ENCODE measurements at regions not wholly inside any gene's neighbourhood (a gene's known extent, or its start where the extent isn't known, plus 50 kb on each side); places are given as distances from the start of the nearest gene placed in this dataset.

DNA sequence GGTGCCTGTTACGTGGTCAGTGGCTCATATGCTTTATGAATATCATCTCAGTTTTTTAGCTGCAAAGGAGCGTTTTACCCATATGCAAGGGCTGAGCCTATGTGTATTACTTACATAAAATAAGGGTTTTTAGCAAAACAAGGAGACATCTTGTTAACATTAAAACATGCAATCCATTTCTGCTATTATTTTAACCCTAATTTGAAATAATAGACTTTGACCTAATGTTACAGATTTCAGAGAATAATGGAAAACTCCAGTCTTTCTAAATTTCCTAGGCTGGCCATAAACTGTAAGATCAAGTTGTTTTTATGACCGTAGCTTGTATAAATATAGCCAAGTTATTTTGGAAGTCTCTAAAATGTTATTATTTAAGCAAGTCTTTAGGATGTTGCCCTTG, 121.1 kb upstream of the SEMA6A start:
- TF ChIP-seq, protein P1, sequence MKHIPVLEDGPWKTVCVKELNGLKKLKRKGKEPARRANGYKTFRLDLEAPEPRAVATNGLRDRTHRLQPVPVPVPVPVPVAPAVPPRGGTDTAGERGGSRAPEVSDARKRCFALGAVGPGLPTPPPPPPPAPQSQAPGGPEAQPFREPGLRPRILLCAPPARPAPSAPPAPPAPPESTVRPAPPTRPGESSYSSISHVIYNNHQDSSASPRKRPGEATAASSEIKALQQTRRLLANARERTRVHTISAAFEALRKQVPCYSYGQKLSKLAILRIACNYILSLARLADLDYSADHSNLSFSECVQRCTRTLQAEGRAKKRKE (CRISPR knock-in tag; IDR thresholded peaks at IDR 0.05; ENCODE audit: low read depth), result no peak
- no peak for TF ChIP-seq CHD4 (IDR thresholded peaks at IDR 0.05; ENCODE audit: borderline replicate concordance)
- TF ChIP-seq, protein P2, sequence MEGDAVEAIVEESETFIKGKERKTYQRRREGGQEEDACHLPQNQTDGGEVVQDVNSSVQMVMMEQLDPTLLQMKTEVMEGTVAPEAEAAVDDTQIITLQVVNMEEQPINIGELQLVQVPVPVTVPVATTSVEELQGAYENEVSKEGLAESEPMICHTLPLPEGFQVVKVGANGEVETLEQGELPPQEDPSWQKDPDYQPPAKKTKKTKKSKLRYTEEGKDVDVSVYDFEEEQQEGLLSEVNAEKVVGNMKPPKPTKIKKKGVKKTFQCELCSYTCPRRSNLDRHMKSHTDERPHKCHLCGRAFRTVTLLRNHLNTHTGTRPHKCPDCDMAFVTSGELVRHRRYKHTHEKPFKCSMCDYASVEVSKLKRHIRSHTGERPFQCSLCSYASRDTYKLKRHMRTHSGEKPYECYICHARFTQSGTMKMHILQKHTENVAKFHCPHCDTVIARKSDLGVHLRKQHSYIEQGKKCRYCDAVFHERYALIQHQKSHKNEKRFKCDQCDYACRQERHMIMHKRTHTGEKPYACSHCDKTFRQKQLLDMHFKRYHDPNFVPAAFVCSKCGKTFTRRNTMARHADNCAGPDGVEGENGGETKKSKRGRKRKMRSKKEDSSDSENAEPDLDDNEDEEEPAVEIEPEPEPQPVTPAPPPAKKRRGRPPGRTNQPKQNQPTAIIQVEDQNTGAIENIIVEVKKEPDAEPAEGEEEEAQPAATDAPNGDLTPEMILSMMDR (IDR thresholded peaks at IDR 0.05), result no peak
- TF ChIP-seq EP300 (IDR thresholded peaks at IDR 0.05), result no peak
- no peak for TF ChIP-seq KDM5A (IDR thresholded peaks at IDR 0.05)
- TF ChIP-seq BHLHE40 (IDR thresholded peaks at IDR 0.05; ENCODE audit: low read depth, low read length), result no peak
